Erythroblast (primary cell): ENCODE measurements at regions not wholly inside any gene's neighbourhood (a gene's known extent, or its start where the extent isn't known, plus 50 kb on each side); places are given as distances from the start of the nearest gene placed in this dataset.

Source experiments
- DNase-seq, 2 experiments: peaks; one replicate each; lab custom pipeline; 2025; lab: John Stamatoyannopoulos, UW
- GATA1 ChIP-seq: IDR thresholded peaks from 2 replicates; pipeline ENCODE4 v1.6.1; 2011; ENCODE audit warnings: low read depth, mild to moderate bottlenecking, control low read depth, low read length, moderate library complexity
- POLR2A ChIP-seq: IDR thresholded peaks from 2 replicates; pipeline ENCODE4 v1.6.1; 2011; ENCODE audit warnings: mild to moderate bottlenecking, low read length

GRCh38 chr13:24097667-24098066 lies 62.9 kb upstream of the SPATA13 start:
- DNase-seq: no peak
- TF ChIP-seq GATA1 (no peak), POLR2A (no peak)

- no peak for TF ChIP-seq POLR2A
- TF ChIP-seq GATA1: no peak
- no peak for DNase-seq
Observed at GRCh38 chr13:24099490-24099889, 61.0 kb upstream of the SPATA13 start.

GRCh38 chr13:24100188-24100587 lies 60.3 kb upstream of the SPATA13 start:
- TF ChIP-seq POLR2A (no peak), GATA1 (no peak)
- DNase-seq: no peak

- TF ChIP-seq GATA1 (no peak), POLR2A (no peak)
- no peak for DNase-seq
Observed at GRCh38 chr13:24103782-24104372, 56.6 kb upstream of the SPATA13 start.

GRCh38 chr13:24104723-24105122 lies 55.8 kb upstream of the SPATA13 start:
- no peak for TF ChIP-seq GATA1
- DNase-seq: no peak

GRCh38 chr13:24106429-24106828 lies 54.1 kb upstream of the SPATA13 start:
- TF ChIP-seq POLR2A (no peak), GATA1 (no peak)
- no peak for DNase-seq

- DNase-seq: no peak
- TF ChIP-seq GATA1 (no peak), POLR2A (no peak)
Observed at GRCh38 chr13:24107955-24108614, 52.4 kb upstream of the SPATA13 start.

- DNase-seq: no peak
- TF ChIP-seq POLR2A: no peak
- TF ChIP-seq GATA1: no peak
Observed at GRCh38 chr13:24108615-24108965, 51.9 kb upstream of the SPATA13 start.

- TF ChIP-seq POLR2A (no peak), GATA1 (no peak)
- DNase-seq: no peak
Observed at GRCh38 chr13:24110011-24110410, 50.5 kb upstream of the SPATA13 start.
